CD4-positive, alpha-beta memory T cell (primary cell): ENCODE measurements at regions not wholly inside any gene's neighbourhood (a gene's known extent, or its start where the extent isn't known, plus 50 kb on each side); places are given as distances from the start of the nearest gene placed in this dataset.
"Not testable (repeated sequence)": the region's sequence is repeated elsewhere in the genome, so short reads cannot be mapped to it uniquely, and the experiment has no call there.

Experiments used
- CTCF ChIA-PET: fragments of 350-600 bp; sonication (Branson Sonifier 250); formaldehyde crosslinking; loops from one replicate; lab custom pipeline; 2021; ENCODE audit warnings: inconsistent platforms; ENCODE audit not compliant: partially characterized antibody; lab: Charles Lee
- POLR2A ChIA-PET: fragments of 350-600 bp; sonication (Branson Sonifier 250); formaldehyde crosslinking; loops from one replicate; lab custom pipeline; 2021; ENCODE audit not compliant: partially characterized antibody; lab: Charles Lee
- DNase-seq, 5 donors: peaks; one replicate each; pipeline versions ENCODE4 v3.0.0 to v3.0.0-alpha.2; 2020 to 2022; ENCODE audit warnings: mixed read lengths in 1 of 5
- H3K27ac ChIP-seq: one replicate; pipeline ENCODE4 v1.7.0; 2013; ENCODE audit warnings: low read depth, low read length
- H3K27me3 ChIP-seq: 2 replicates; pipeline ENCODE4 v1.7.0; 2013; ENCODE audit warnings: mild to moderate bottlenecking, low read length, moderate library complexity; ENCODE audit not compliant: insufficient read depth
- H3K36me3 ChIP-seq: 2 replicates; pipeline ENCODE4 v1.7.0; 2013; ENCODE audit warnings: mild to moderate bottlenecking, low read length, moderate library complexity; ENCODE audit not compliant: insufficient read depth
- H3K4me1 ChIP-seq: 2 replicates; pipeline ENCODE4 v1.7.0; 2013; ENCODE audit warnings: mild to moderate bottlenecking, low read length, moderate library complexity; ENCODE audit not compliant: insufficient read depth
- H3K4me3 ChIP-seq, 2 donors: one replicate each; pipeline ENCODE4 v1.7.0; 2013; ENCODE audit warnings: low read length in 2 of 2, mild to moderate bottlenecking in 1 of 2
- H3K9me3 ChIP-seq, 2 donors: one replicate each; pipeline ENCODE4 v1.7.0; 2013; ENCODE audit warnings: low read length in 2 of 2, control low read depth in 1 of 2; ENCODE audit not compliant: control insufficient read depth in 1 of 2
- H3K27ac Mint-ChIP-seq, 7 donors: one replicate each; pipeline ENCODE4 v1.8.0; 2020 to 2021; ENCODE audit warnings: mixed read lengths in 7 of 7, mild to moderate bottlenecking in 6 of 7, inconsistent platforms in 3 of 7, moderate library complexity in 3 of 7
- H3K27me3 Mint-ChIP-seq, 2 donors: one replicate each; pipeline ENCODE4 v1.8.0; 2020 to 2021; ENCODE audit warnings: mixed read lengths in 2 of 2
- H3K36me3 Mint-ChIP-seq, 2 donors: one replicate each; pipeline ENCODE4 v1.8.0; 2020 to 2021; ENCODE audit warnings: mixed read lengths in 2 of 2, inconsistent platforms in 1 of 2, mild to moderate bottlenecking in 1 of 2
- H3K4me1 Mint-ChIP-seq, 4 donors: one replicate each; pipeline ENCODE4 v1.8.0; 2020 to 2021; ENCODE audit warnings: mixed read lengths in 4 of 4, mild to moderate bottlenecking in 1 of 4
- H3K4me3 Mint-ChIP-seq, 8 donors: one replicate each; pipeline ENCODE4 v1.8.0; 2020 to 2021; ENCODE audit warnings: mixed read lengths in 8 of 8, mild to moderate bottlenecking in 7 of 8, moderate library complexity in 6 of 8, inconsistent platforms in 3 of 8
- H3K9me3 Mint-ChIP-seq, 8 donors: one replicate each; pipeline ENCODE4 v1.8.0; 2020 to 2021; ENCODE audit warnings: mixed read lengths in 8 of 8, mild to moderate bottlenecking in 5 of 8, inconsistent platforms in 3 of 8, moderate library complexity in 1 of 8
- intact Hi-C: fragments of 100-400 bp; cut with micrococcal nuclease; formaldehyde crosslinking; loops from one replicate; pipeline ENCODE4 v1.15.1; 2023

GRCh38 chr16:88263681-88264287, 119.0 kb upstream of the ZNF469 start:
- H3K4me1 ChIP-seq, H3K36me3 ChIP-seq, H3K27ac ChIP-seq, H3K4me3 Mint-ChIP-seq, POLR2A ChIA-PET, H3K27me3 ChIP-seq, DNase-seq, H3K36me3 Mint-ChIP-seq, H3K9me3 Mint-ChIP-seq, H3K4me3 ChIP-seq, H3K9me3 ChIP-seq, intact Hi-C loops, H3K4me1 Mint-ChIP-seq, CTCF ChIA-PET: not testable (repeated sequence)
- peak overlapping the region in 2 of 7 donors; percentile 57 to 78 for H3K27ac Mint-ChIP-seq
- peaks cover 5 to 14% of the 10 kb centered on the region in 2 donors for H3K27me3 Mint-ChIP-seq

- H3K36me3 ChIP-seq = no peaks in the 10 kb centered on the region
- intact Hi-C loops = no loop called here
- H3K27me3 Mint-ChIP-seq = peaks cover 5 to 13% of the 10 kb centered on the region in 2 donors
- no peak overlapping the region for H3K27ac ChIP-seq
- H3K4me1 Mint-ChIP-seq = peaks cover 0 to 5% (median 0%) of the 10 kb centered on the region in 4 donors
- H3K9me3 Mint-ChIP-seq = no peaks in the 10 kb centered on the region
- DNase-seq = peak in 4 of 5 donors; percentile 17 to 90 (median 32)
- H3K4me3 Mint-ChIP-seq = peak overlapping the region in 1 of 8 donors; percentile 69
- no peaks in the 10 kb centered on the region for H3K9me3 ChIP-seq
- no peaks in the 10 kb centered on the region for H3K27me3 ChIP-seq
- ChIA-PET POLR2A (no interaction called here), CTCF (no interaction called here)
- no peak overlapping the region for H3K4me3 ChIP-seq
- H3K27ac Mint-ChIP-seq = peak overlapping the region in 1 of 7 donors; percentile 78
- H3K36me3 Mint-ChIP-seq = no peaks in the 10 kb centered on the region
- peaks cover 5% of the 10 kb centered on the region for H3K4me1 ChIP-seq
Measured at GRCh38 chr16:88264641-88265285, 118.0 kb upstream of the ZNF469 start.

- H3K27ac ChIP-seq, H3K27me3 ChIP-seq, H3K9me3 Mint-ChIP-seq, CTCF ChIA-PET, H3K4me1 ChIP-seq, H3K36me3 ChIP-seq, H3K36me3 Mint-ChIP-seq, POLR2A ChIA-PET, H3K9me3 ChIP-seq, H3K4me3 ChIP-seq, intact Hi-C loops, H3K4me1 Mint-ChIP-seq: not testable (repeated sequence)
- peaks cover 4 to 12% of the 10 kb centered on the region in 2 donors for H3K27me3 Mint-ChIP-seq
- H3K27ac Mint-ChIP-seq = peak overlapping the region in 1 of 7 donors; percentile 78
- peak overlapping the region in 2 of 8 donors; percentile 17 to 69 for H3K4me3 Mint-ChIP-seq
- peak; percentile 14 to 87 (median 27) for DNase-seq
Measured at GRCh38 chr16:88265286-88265938, 117.3 kb upstream of the ZNF469 start.

- H3K36me3 ChIP-seq, H3K27me3 ChIP-seq, POLR2A ChIA-PET, H3K4me3 ChIP-seq, H3K27ac ChIP-seq, DNase-seq, CTCF ChIA-PET, H3K4me1 Mint-ChIP-seq, H3K9me3 Mint-ChIP-seq, H3K4me1 ChIP-seq, H3K9me3 ChIP-seq, H3K36me3 Mint-ChIP-seq, H3K4me3 Mint-ChIP-seq, intact Hi-C loops: not testable (repeated sequence)
- Mint-ChIP-seq H3K27me3 (peaks cover 0 to 11% of the 10 kb centered on the region in 2 donors), H3K27ac (peak overlapping the region in 2 of 7 donors; percentile 41 to 78)
Measured at GRCh38 chr16:88266036-88266435, 116.7 kb upstream of the ZNF469 start.

GRCh38 chr16:88266935-88267551, 115.7 kb upstream of the ZNF469 start:
- H3K9me3 Mint-ChIP-seq, H3K36me3 Mint-ChIP-seq, DNase-seq, H3K9me3 ChIP-seq, H3K4me1 Mint-ChIP-seq, CTCF ChIA-PET, intact Hi-C loops, POLR2A ChIA-PET, H3K4me3 Mint-ChIP-seq, H3K27ac ChIP-seq, H3K4me1 ChIP-seq, H3K36me3 ChIP-seq, H3K27me3 ChIP-seq, H3K4me3 ChIP-seq, H3K27me3 Mint-ChIP-seq: not testable (repeated sequence)
- H3K27ac Mint-ChIP-seq = peak overlapping the region in 1 of 7 donors; percentile 11

- DNase-seq, POLR2A ChIA-PET, H3K27me3 Mint-ChIP-seq, intact Hi-C loops, H3K36me3 ChIP-seq, H3K27ac ChIP-seq, H3K4me3 ChIP-seq, H3K4me1 Mint-ChIP-seq, H3K9me3 ChIP-seq, H3K27me3 ChIP-seq, H3K36me3 Mint-ChIP-seq, H3K27ac Mint-ChIP-seq, H3K4me3 Mint-ChIP-seq, CTCF ChIA-PET, H3K4me1 ChIP-seq, H3K9me3 Mint-ChIP-seq: not testable (repeated sequence)
Measured at GRCh38 chr16:88268186-88268970, 114.4 kb upstream of the ZNF469 start.
